Mammary epithelial cell (primary cell): ENCODE measurements at regions not wholly inside any gene's neighbourhood (a gene's known extent, or its start where the extent isn't known, plus 50 kb on each side); places are given as distances from the start of the nearest gene placed in this dataset.

Experiments
- CTCF ChIP-seq, 2 donors: IDR thresholded peaks in 1 of 2; conservative IDR thresholded peaks in 1 of 2; 2 replicates each; pipeline ENCODE4 v1.5.1; 2011 to 2012; ENCODE audit warnings: inconsistent platforms in 2 of 2, low read length in 2 of 2, mild to moderate bottlenecking in 2 of 2, control low read depth in 1 of 2, low read depth in 1 of 2; ENCODE audit not compliant: insufficient read depth in 1 of 2; ENCODE audit errors: extremely low read depth in 1 of 2
- EZH2 ChIP-seq: IDR thresholded peaks from 2 replicates; pipeline ENCODE4 v1.6.1; 2012; ENCODE audit warnings: low read length, inconsistent platforms, borderline replicate concordance

GRCh38 chr2:186307871-186308270 is 178.2 kb upstream of the ZC3H15 start:
- no peak for TF ChIP-seq CTCF (conservative IDR thresholded peaks at IDR 0.05 in 1 of 2, IDR thresholded peaks at IDR 0.05 in 1 of 2; ENCODE audit: extremely low read depth in 1 of 2, insufficient read depth in 1 of 2, low read depth in 1 of 2, low read length in 2 of 2)
- no peak for TF ChIP-seq EZH2
